H1 (cell line): ENCODE measurements at regions not wholly inside any gene's neighbourhood (a gene's known extent, or its start where the extent isn't known, plus 50 kb on each side); places are given as distances from the start of the nearest gene placed in this dataset.

Experiments
- CTCF ChIA-PET: fragments of 300-600 bp; sonication (Branson Sonifier 250); formaldehyde crosslinking; loops from one replicate; lab custom pipeline; 2021; ENCODE audit not compliant: partially characterized antibody; lab: Charles Lee
- POLR2A ChIA-PET: fragments of 300-600 bp; sonication (Branson Sonifier 250); formaldehyde crosslinking; loops from one replicate; lab custom pipeline; 2021; ENCODE audit warnings: inconsistent platforms; ENCODE audit not compliant: partially characterized antibody; lab: Charles Lee
- DNase-seq, 2 experiments: peaks; one replicate each; pipeline versions ENCODE4 v3.0.0 to v3.0.0-alpha.2; 2010 to 2022; ENCODE audit warnings: low spot score in 2 of 2, low read depth in 1 of 2, mixed read lengths in 1 of 2
- FAIRE-seq: peaks from 2 replicates; lab custom pipeline; 2011; peaks lifted over from hg19 to GRCh38; lab: Jason Lieb, UNC
- H2AFZ ChIP-seq: 2 replicates; pipeline ENCODE4 v1.8.1; 2012; ENCODE audit warnings: low read length, inconsistent platforms
- H2AK5ac ChIP-seq: 2 replicates; pipeline ENCODE4 v1.6.1; 2013; ENCODE audit warnings: low read depth, low read length
- H2BK120ac ChIP-seq: replicated peaks from 2 replicates; pipeline ENCODE3; 2013; ENCODE audit warnings: low read depth, low read length, inconsistent platforms
- H2BK12ac ChIP-seq: 2 replicates; pipeline ENCODE4 v1.6.1; 2013; ENCODE audit warnings: low read depth, low read length
- H2BK15ac ChIP-seq: 2 replicates; pipeline ENCODE4 v1.6.1; 2013; ENCODE audit warnings: low read length
- H2BK20ac ChIP-seq: 2 replicates; pipeline ENCODE4 v1.6.1; 2013; ENCODE audit warnings: low read length
- H2BK5ac ChIP-seq: 2 replicates; pipeline ENCODE4 v1.6.1; 2013; ENCODE audit warnings: low read depth, low read length
- H3K14ac ChIP-seq: 2 replicates; pipeline ENCODE4 v1.6.1; 2013; ENCODE audit warnings: inconsistent platforms; ENCODE audit not compliant: insufficient read length
- H3K18ac ChIP-seq: 2 replicates; pipeline ENCODE4 v1.6.1; 2013; ENCODE audit warnings: low read length; ENCODE audit errors: extremely low read depth
- H3K23ac ChIP-seq: 2 replicates; pipeline ENCODE4 v1.6.1; 2013; ENCODE audit warnings: inconsistent platforms; ENCODE audit not compliant: insufficient read length
- H3K23me2 ChIP-seq: 2 replicates; pipeline ENCODE4 v1.6.1; 2013; ENCODE audit warnings: low read depth, low read length
- H3K27ac ChIP-seq: 2 replicates; pipeline ENCODE4 v1.6.1; 2011; ENCODE audit warnings: low read depth, low read length, inconsistent platforms
- H3K27me3 ChIP-seq, 4 experiments: replicated peaks in 1 of 4; 1 replicate in 1 of 4; 2 replicates in 3 of 4; pipeline versions ENCODE4 v1.6.1 to v1.8.1; 2011 to 2013; ENCODE audit warnings: low read length in 3 of 4, mild to moderate bottlenecking in 3 of 4, inconsistent platforms in 2 of 4, mixed read lengths in 2 of 4, moderate library complexity in 1 of 4; ENCODE audit not compliant: control insufficient read depth in 3 of 4, insufficient read depth in 3 of 4; ENCODE audit errors: extremely low read depth in 1 of 4
- H3K36me3 ChIP-seq, 4 experiments: 2 replicates each; pipeline versions ENCODE4 v1.6.1 to v1.8.1; 2011 to 2013; ENCODE audit warnings: mild to moderate bottlenecking in 4 of 4, low read length in 3 of 4, moderate library complexity in 2 of 4, control low read depth in 1 of 4, inconsistent platforms in 1 of 4; ENCODE audit not compliant: insufficient read depth in 4 of 4, control insufficient read depth in 2 of 4
- H3K4ac ChIP-seq: replicated peaks from 2 replicates; pipeline ENCODE3; 2013; ENCODE audit warnings: low read length, low read depth, mixed read lengths, inconsistent platforms; ENCODE audit not compliant: insufficient read length
- H3K4me1 ChIP-seq, 4 experiments: replicated peaks in 1 of 4; 1 replicate in 1 of 4; 2 replicates in 3 of 4; pipeline versions ENCODE4 v1.6.1 to v1.8.1; 2011 to 2013; ENCODE audit warnings: low read length in 3 of 4, inconsistent platforms in 2 of 4, mixed read lengths in 1 of 4; ENCODE audit not compliant: insufficient read depth in 4 of 4, control insufficient read depth in 3 of 4
- H3K4me2 ChIP-seq, 2 experiments: 2 replicates each; pipeline versions ENCODE4 v1.6.1 to v1.8.1; 2011 to 2013; ENCODE audit warnings: low read depth in 2 of 2, low read length in 2 of 2, control low read depth in 1 of 2, inconsistent platforms in 1 of 2, mild to moderate bottlenecking in 1 of 2; ENCODE audit not compliant: insufficient read depth in 1 of 2
- H3K4me3 ChIP-seq, 4 experiments: fragments of 200-600, 300-600 bp in 1 of 4; sonication (generic), shearing (Covaris generic), sonication (Bioruptor Twin) in 1 of 4; 2 replicates each; pipeline versions ENCODE4 v1.5.1 to v1.8.1; 2011 to 2016; ENCODE audit warnings: low read length in 4 of 4, low read depth in 3 of 4, control low read depth in 2 of 4, inconsistent platforms in 2 of 4, mild to moderate bottlenecking in 2 of 4, mixed read lengths in 1 of 4, moderate library complexity in 1 of 4; ENCODE audit not compliant: insufficient read depth in 2 of 4; ENCODE audit errors: extremely low read depth in 1 of 4
- H3K56ac ChIP-seq: replicated peaks from 2 replicates; pipeline ENCODE3; 2013; ENCODE audit warnings: low read depth, mild to moderate bottlenecking, mixed read lengths, low read length, inconsistent platforms; ENCODE audit not compliant: insufficient read length
- H3K79me1 ChIP-seq: 2 replicates; pipeline ENCODE4 v1.6.1; 2013; ENCODE audit warnings: low read depth, low read length, control low read depth
- H3K79me2 ChIP-seq, 2 experiments: 2 replicates each; pipeline versions ENCODE4 v1.6.1 to v1.8.1; 2012 to 2013; ENCODE audit warnings: low read length in 2 of 2, mild to moderate bottlenecking in 2 of 2, inconsistent platforms in 1 of 2; ENCODE audit not compliant: insufficient read depth in 2 of 2, control insufficient read depth in 1 of 2
- H3K9ac ChIP-seq, 4 experiments: replicated peaks in 1 of 4; 1 replicate in 1 of 4; 2 replicates in 3 of 4; pipeline versions ENCODE4 v1.6.1 to v1.8.1; 2011 to 2013; ENCODE audit warnings: low read depth in 3 of 4, low read length in 3 of 4, control low read depth in 2 of 4, mild to moderate bottlenecking in 2 of 4, moderate library complexity in 2 of 4, inconsistent platforms in 1 of 4; ENCODE audit errors: extremely low read depth in 1 of 4
- H3K9me3 ChIP-seq, 2 experiments: 2 replicates each; pipeline versions ENCODE4 v1.6.1 to v1.8.1; 2012 to 2013; ENCODE audit warnings: mild to moderate bottlenecking in 2 of 2, moderate library complexity in 2 of 2, control low read depth in 1 of 2, inconsistent platforms in 1 of 2, low read depth in 1 of 2, low read length in 1 of 2, mixed read lengths in 1 of 2; ENCODE audit not compliant: insufficient read depth in 2 of 2
- H4K20me1 ChIP-seq, 2 experiments: replicated peaks in 1 of 2; 2 replicates each; pipeline versions ENCODE3 to v1.8.1; 2011 to 2013; ENCODE audit warnings: inconsistent platforms in 2 of 2, low read length in 2 of 2, mild to moderate bottlenecking in 1 of 2; ENCODE audit not compliant: insufficient read depth in 2 of 2, control insufficient read depth in 1 of 2
- H4K5ac ChIP-seq: 2 replicates; pipeline ENCODE4 v1.6.1; 2013; ENCODE audit warnings: low read length, low read depth, mixed read lengths, inconsistent platforms; ENCODE audit not compliant: insufficient read length
- H4K8ac ChIP-seq: 2 replicates; pipeline ENCODE4 v1.8.0; 2013; ENCODE audit warnings: mild to moderate bottlenecking, moderate library complexity, low read length, inconsistent platforms; ENCODE audit not compliant: insufficient read depth; ENCODE audit errors: extremely low read depth
- H4K91ac ChIP-seq: replicated peaks from 2 replicates; pipeline ENCODE3; 2013; ENCODE audit warnings: low read length, mixed read lengths, inconsistent platforms; ENCODE audit not compliant: insufficient read length
- BRCA1 ChIP-seq: IDR thresholded peaks from 2 replicates; pipeline ENCODE4 v1.6.1; 2012; ENCODE audit warnings: low read depth, low read length, improper control_type of control experiment
- USF2 ChIP-seq: IDR thresholded peaks from 2 replicates; pipeline ENCODE4 v1.6.1; 2011; ENCODE audit warnings: low read length, improper control_type of control experiment
- WGBS, 2 experiments: shearing (Covaris generic) in 1 of 2; methylation state at CpG; one replicate each; pipeline versions ENCODE4 v1.1.6 to v1.1.7; 2013 to 2015; ENCODE audit warnings: low lambda C conversion rate in 2 of 2, mixed read lengths in 2 of 2, inconsistent platforms in 1 of 2, low coverage in 1 of 2, missing lambda C conversion rate in 1 of 2; ENCODE audit not compliant: insufficient replicate concordance in 2 of 2, insufficient coverage in 1 of 2, insufficient read length in 1 of 2; ENCODE audit errors: extremely low coverage in 1 of 2, missing lambda C conversion rate in 1 of 2; 5-methylcytosine and 5-hydroxymethylcytosine counted together

- Histone ChIP-seq H3K9ac (no peak overlapping the region), H2AFZ (no peak overlapping the region), H3K9me3 (no peaks in the 10 kb centered on the region), H3K56ac (no peak overlapping the region), H3K14ac (no peak overlapping the region), H2BK12ac (no peak overlapping the region), H3K4ac (no peak overlapping the region), H3K23me2 (no peaks in the 10 kb centered on the region; the same call in 1 of the 2 replicates), H4K20me1 (no peaks in the 10 kb centered on the region), H2AK5ac (no peak overlapping the region), H3K4me2 (no peak overlapping the region), H4K91ac (no peak overlapping the region), H3K79me1 (no peaks in the 10 kb centered on the region), H3K27me3 (no peaks in the 10 kb centered on the region), H3K4me1 (no peaks in the 10 kb centered on the region), H2BK120ac (no peak overlapping the region), H3K23ac (no peak overlapping the region), H4K5ac (no peak overlapping the region), H2BK15ac (no peak overlapping the region), H3K18ac (no peak overlapping the region), H3K79me2 (no peaks in the 10 kb centered on the region), H3K27ac (no peak overlapping the region), H3K36me3 (no peaks in the 10 kb centered on the region), H3K4me3 (no peak overlapping the region), H2BK20ac (no peak overlapping the region), H2BK5ac (no peak overlapping the region), H4K8ac (no peak overlapping the region)
- DNase-seq, result no peak
- no peak for FAIRE-seq
- ChIA-PET CTCF (interaction anchor here (0.7 to 0.8 kb wide), 2 partner anchors 65 to 96 kb away, joined by 3 read pairs; no protein-coding TSS in a partner anchor), POLR2A (no interaction called here)
- TF ChIP-seq USF2, result no peak
- no peak for TF ChIP-seq BRCA1
- WGBS, 2 experiments, result 85% methylated on average over 4 of the region's 4 CpGs; no CpG with 5 or more reads in 1 of the 2 experiments
Observed at GRCh38 chr7:24143547-24143946, 140.4 kb upstream of the NPY start.
